Keratinocyte (primary cell): ENCODE measurements at regions not wholly inside any gene's neighbourhood (a gene's known extent, or its start where the extent isn't known, plus 50 kb on each side); places are given as distances from the start of the nearest gene placed in this dataset.
"Not testable (repeated sequence)": the region's sequence is repeated elsewhere in the genome, so short reads cannot be mapped to it uniquely, and the experiment has no call there.

Source experiments
- DNase-seq: peaks from one replicate; pipeline ENCODE4 v3.0.0-alpha.2; 2011; ENCODE audit warnings: low read depth, missing footprints, low spot score
- FAIRE-seq: peaks from 2 replicates; lab custom pipeline; 2011; peaks lifted over from hg19 to GRCh38; lab: Jason Lieb, UNC
- H2AFZ ChIP-seq: 2 replicates; pipeline ENCODE4 v1.6.0; 2012; ENCODE audit warnings: low read length, control low read depth, inconsistent platforms; ENCODE audit not compliant: control insufficient read depth
- H3K27ac ChIP-seq: 2 replicates; pipeline ENCODE4 v1.5.1; 2011; ENCODE audit warnings: low read length; ENCODE audit not compliant: control insufficient read depth, insufficient read depth
- H3K27me3 ChIP-seq: 3 replicates; pipeline ENCODE4 v1.6.0; 2011; ENCODE audit warnings: low read length; ENCODE audit not compliant: control insufficient read depth, insufficient read depth; ENCODE audit errors: extremely low read depth
- H3K36me3 ChIP-seq, 2 experiments: 2 replicates in 1 of 2; 3 replicates in 1 of 2; pipeline ENCODE4 v1.5.1; 2011; ENCODE audit warnings: low read length in 2 of 2, mild to moderate bottlenecking in 1 of 2; ENCODE audit not compliant: control insufficient read depth in 2 of 2, insufficient read depth in 2 of 2; ENCODE audit errors: extremely low read depth in 1 of 2
- H3K4me1 ChIP-seq: 3 replicates; pipeline ENCODE4 v1.5.1; 2011; ENCODE audit warnings: low read length; ENCODE audit not compliant: control insufficient read depth, insufficient read depth; ENCODE audit errors: extremely low read depth
- H3K4me2 ChIP-seq: 3 replicates; pipeline ENCODE4 v1.6.0; 2011; ENCODE audit warnings: low read depth, low read length; ENCODE audit not compliant: control insufficient read depth, insufficient read depth; ENCODE audit errors: extremely low read depth
- H3K4me3 ChIP-seq, 3 experiments: fragments of 200-600 bp in 1 of 3; sonication (generic) in 1 of 3; 2 replicates in 2 of 3; 3 replicates in 1 of 3; pipeline ENCODE4 v1.5.1; 2011 to 2016; ENCODE audit warnings: low read length in 3 of 3, mild to moderate bottlenecking in 3 of 3, control low read depth in 2 of 3, inconsistent platforms in 1 of 3, low read depth in 1 of 3, mixed read lengths in 1 of 3, mixed run types in 1 of 3, moderate library complexity in 1 of 3; ENCODE audit not compliant: control insufficient read depth in 2 of 3, insufficient read depth in 2 of 3; ENCODE audit errors: extremely low read depth in 1 of 3
- H3K79me2 ChIP-seq: 2 replicates; pipeline ENCODE4 v1.6.0; 2012; ENCODE audit warnings: low read length; ENCODE audit not compliant: control insufficient read depth, insufficient read depth
- H3K9ac ChIP-seq: 3 replicates; pipeline ENCODE4 v1.6.0; 2011; ENCODE audit warnings: low read length; ENCODE audit not compliant: control insufficient read depth, insufficient read depth; ENCODE audit errors: extremely low read depth
- H3K9me1 ChIP-seq: 3 replicates; pipeline ENCODE4 v1.6.0; 2011; ENCODE audit warnings: low read length; ENCODE audit not compliant: control insufficient read depth, insufficient read depth; ENCODE audit errors: extremely low read depth
- H3K9me3 ChIP-seq: 2 replicates; pipeline ENCODE4 v1.5.1; 2012; ENCODE audit warnings: low read depth, low read length; ENCODE audit not compliant: control insufficient read depth
- H4K20me1 ChIP-seq: 3 replicates; pipeline ENCODE4 v1.6.0; 2011; ENCODE audit warnings: low read length; ENCODE audit not compliant: control insufficient read depth, insufficient read depth; ENCODE audit errors: extremely low read depth
- dilution Hi-C: fragments of 300-500 bp; cut with MboI; formaldehyde crosslinking; loops from one replicate; pipeline ENCODE4 v1.7.0; 2020; ENCODE audit warnings: low sequenced_read_pairs; ENCODE audit not compliant: extremely low pct_ligation_motif_present

DNA sequence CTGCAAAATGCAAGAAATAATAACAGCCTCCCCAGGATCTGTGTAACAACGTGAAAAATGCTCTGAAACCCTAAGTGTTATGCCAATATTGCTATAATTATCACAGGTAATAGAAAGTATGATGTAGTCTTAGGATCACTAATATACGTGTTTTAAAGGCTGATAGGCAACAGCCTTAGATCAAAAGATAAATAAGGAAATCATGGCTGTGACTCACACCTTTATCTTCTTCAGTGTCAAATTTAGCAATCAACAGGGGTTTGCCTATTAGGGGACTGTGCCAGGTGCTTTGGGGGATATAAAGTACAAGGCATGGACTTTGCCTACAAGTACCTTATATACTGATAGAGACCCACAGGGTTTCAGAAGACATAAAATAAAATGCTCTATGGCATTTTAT, 142.1 kb upstream of the VOPP1 start:
- H3K27me3 ChIP-seq, H4K20me1 ChIP-seq, H3K4me1 ChIP-seq, H3K36me3 ChIP-seq, H3K9me3 ChIP-seq, dilution Hi-C loops, H3K4me2 ChIP-seq, H3K27ac ChIP-seq, H2AFZ ChIP-seq, H3K9me1 ChIP-seq, DNase-seq, H3K4me3 ChIP-seq, H3K79me2 ChIP-seq, H3K9ac ChIP-seq: not testable (repeated sequence)
- FAIRE-seq, result peak; percentile 32

DNA sequence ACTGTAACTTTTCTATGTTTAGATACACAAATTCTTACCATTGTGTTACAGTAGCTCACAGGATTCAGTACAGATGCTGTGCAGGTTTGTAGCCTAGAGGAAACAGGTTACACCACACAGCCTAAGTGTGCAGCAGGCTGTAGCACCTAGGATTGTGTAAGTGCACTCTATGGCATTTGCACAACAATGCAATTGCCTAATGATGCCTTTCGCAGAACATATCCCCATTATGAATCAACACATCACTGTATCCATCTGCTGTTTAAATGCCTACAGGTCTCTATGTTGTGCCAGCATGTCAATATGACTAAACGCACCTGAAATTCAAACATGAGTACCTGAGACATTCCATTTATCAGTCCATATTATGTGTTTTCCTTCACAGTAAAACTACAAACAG, 138.0 kb upstream of the VOPP1 start:
- H3K27me3 ChIP-seq, H3K9me1 ChIP-seq, H4K20me1 ChIP-seq, dilution Hi-C loops, H3K9me3 ChIP-seq, H2AFZ ChIP-seq, H3K79me2 ChIP-seq, H3K4me3 ChIP-seq, H3K36me3 ChIP-seq: not testable (repeated sequence)
- peak; percentile 62 for DNase-seq
- FAIRE-seq, result peak; percentile 92
- peak overlapping the region; percentile 22 for H3K4me2 ChIP-seq
- H3K9ac ChIP-seq, result peak overlapping the region; percentile 9
- H3K27ac ChIP-seq, result peak overlapping the region; percentile 50
- peaks cover 13% of the 10 kb centered on the region for H3K4me1 ChIP-seq

DNA sequence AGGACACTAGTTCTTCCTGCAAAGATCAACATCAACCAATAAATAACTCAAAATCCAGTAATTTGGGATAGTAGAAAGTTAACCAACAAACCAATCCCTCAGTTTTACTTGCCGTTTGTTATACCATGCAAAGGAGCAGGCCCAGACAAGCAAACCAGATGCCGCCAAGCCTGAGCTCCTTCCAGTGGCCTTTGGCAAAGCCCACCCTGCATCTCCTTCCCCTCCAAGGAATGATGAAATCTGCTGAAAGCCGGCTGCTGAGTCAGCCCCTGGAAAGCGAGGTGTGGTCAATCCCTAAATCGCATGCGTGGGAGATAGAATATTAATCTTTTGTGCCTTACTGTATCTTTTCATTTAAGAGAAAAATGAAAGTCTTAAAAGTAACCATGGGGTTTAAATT, 135.7 kb upstream of the VOPP1 start:
- H3K4me3 ChIP-seq, H3K36me3 ChIP-seq, dilution Hi-C loops, H3K79me2 ChIP-seq, H3K9ac ChIP-seq, H2AFZ ChIP-seq, H3K9me1 ChIP-seq, H3K27me3 ChIP-seq, H4K20me1 ChIP-seq, H3K9me3 ChIP-seq: not testable (repeated sequence)
- FAIRE-seq (peak; percentile 95), DNase-seq (peak; percentile 52)
- peaks cover 13% of the 10 kb centered on the region for H3K4me1 ChIP-seq
- H3K4me2 ChIP-seq, result peak overlapping the region; percentile 17
- H3K27ac ChIP-seq, result peak overlapping the region; percentile 61

DNA sequence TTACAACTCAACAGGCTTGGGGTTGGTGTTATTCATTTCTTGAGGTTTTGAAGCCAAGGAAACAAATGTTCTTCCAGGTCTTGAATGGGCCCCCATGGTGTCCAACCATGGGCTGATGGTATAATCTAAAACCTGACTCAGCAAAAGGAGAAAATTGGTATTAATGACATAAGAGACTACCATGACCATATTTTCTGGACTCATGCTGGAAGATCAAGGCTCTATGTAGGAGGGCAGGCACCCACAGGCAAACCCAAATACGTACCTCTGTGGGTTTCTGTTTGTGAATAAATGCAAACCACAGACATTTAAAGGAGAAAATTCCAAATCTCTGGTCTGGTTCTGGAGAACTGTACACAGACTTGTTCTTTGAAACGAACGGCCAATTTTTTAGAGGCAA, 135.1 kb upstream of the VOPP1 start:
- H3K4me2 ChIP-seq, H3K9me3 ChIP-seq, H3K27me3 ChIP-seq, H3K4me3 ChIP-seq, H4K20me1 ChIP-seq, H3K9me1 ChIP-seq, H3K9ac ChIP-seq, dilution Hi-C loops, DNase-seq, H3K79me2 ChIP-seq, H2AFZ ChIP-seq, H3K36me3 ChIP-seq: not testable (repeated sequence)
- Histone ChIP-seq H3K27ac (peak overlapping the region; percentile 25), H3K4me1 (peaks cover 13% of the 10 kb centered on the region)
- FAIRE-seq, result peak; percentile 89

DNA sequence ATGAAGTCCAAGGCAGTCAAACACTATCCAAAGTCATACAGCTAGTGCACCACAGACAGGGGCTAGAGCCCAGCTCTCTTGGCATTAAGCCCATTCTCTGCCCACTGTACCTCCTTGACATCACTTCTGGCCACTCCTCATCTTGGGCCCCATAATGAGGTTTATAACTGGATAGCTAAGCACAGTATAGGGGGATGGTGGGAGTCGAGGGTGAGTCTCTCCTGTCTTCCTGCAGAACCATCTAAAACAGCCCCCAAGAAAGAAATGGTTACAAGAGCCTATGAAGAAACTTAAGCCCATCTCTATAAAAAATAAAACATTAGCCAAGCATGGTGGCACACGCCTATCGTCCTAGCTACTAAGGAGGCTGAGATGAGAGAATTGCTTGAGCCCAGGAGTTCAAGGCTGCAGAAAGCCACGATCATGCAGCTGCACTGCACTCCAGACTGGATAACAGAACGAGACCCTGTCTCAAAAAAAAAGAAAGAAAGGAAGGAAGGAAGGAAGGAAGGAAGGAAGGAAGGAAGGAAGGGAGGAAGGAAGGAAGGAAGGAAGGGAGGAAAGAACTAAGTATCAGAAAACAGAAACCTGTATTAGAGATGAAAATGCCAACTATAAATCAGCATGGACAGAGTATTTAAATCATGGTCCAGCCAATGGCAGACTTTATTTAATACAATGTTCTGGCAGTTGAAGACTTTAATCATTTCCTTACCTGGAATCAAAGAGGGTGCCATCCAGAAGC, 134.3 kb upstream of the VOPP1 start:
- FAIRE-seq, H3K9me3 ChIP-seq, H3K27me3 ChIP-seq, H4K20me1 ChIP-seq, H3K4me2 ChIP-seq, H3K4me3 ChIP-seq, DNase-seq, H3K36me3 ChIP-seq, H3K9me1 ChIP-seq, H2AFZ ChIP-seq, dilution Hi-C loops, H3K79me2 ChIP-seq, H3K9ac ChIP-seq: not testable (repeated sequence)
- Histone ChIP-seq H3K4me1 (peaks cover 13% of the 10 kb centered on the region), H3K27ac (peak overlapping the region; percentile 44)
